ENCODE measurements at regions not wholly inside any gene's neighbourhood (a gene's known extent, or its start where the extent isn't known, plus 50 kb on each side); places are given as distances from the start of the nearest gene placed in this dataset.

GRCh38 chr3:29065211-29065785 is 215.6 kb upstream of the RBMS3 start:
- TF ChIP-seq, protein P1, sequence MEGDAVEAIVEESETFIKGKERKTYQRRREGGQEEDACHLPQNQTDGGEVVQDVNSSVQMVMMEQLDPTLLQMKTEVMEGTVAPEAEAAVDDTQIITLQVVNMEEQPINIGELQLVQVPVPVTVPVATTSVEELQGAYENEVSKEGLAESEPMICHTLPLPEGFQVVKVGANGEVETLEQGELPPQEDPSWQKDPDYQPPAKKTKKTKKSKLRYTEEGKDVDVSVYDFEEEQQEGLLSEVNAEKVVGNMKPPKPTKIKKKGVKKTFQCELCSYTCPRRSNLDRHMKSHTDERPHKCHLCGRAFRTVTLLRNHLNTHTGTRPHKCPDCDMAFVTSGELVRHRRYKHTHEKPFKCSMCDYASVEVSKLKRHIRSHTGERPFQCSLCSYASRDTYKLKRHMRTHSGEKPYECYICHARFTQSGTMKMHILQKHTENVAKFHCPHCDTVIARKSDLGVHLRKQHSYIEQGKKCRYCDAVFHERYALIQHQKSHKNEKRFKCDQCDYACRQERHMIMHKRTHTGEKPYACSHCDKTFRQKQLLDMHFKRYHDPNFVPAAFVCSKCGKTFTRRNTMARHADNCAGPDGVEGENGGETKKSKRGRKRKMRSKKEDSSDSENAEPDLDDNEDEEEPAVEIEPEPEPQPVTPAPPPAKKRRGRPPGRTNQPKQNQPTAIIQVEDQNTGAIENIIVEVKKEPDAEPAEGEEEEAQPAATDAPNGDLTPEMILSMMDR (IDR thresholded peaks at IDR 0.05; ENCODE audit: low read depth, low read length): no peak
- peak; percentile 98 to 99 for DNase-seq (ENCODE audit: low read depth in 2 of 2)
- H3K4me3 ChIP-seq (replicated peaks in 1 of 2; ENCODE audit: low read depth in 2 of 2, low read length in 2 of 2): no peak overlapping the region

DNA sequence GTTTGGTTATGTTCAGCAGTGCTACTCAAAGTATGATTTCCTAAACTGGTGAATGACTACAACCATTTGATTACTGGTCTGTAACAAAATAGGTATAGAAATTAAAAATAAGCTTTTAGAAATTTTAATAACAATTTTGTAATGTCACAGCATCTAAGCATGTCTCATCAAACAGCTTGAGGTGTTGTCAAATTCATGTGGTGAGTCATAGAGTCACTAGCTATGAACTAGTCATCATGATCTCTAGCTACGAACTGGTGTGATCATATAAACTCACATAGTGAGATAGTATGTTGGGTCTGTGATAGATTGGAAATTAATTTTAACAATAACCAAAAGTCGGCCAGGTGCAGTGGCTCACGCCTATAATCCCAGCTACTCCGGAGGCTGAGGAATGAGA is 213.9 kb upstream of the RBMS3 start:
- TF ChIP-seq, protein P1 (IDR thresholded peaks at IDR 0.05; ENCODE audit: low read depth, low read length): no peak

GRCh38 chr3:29070959-29071634 is 209.8 kb upstream of the RBMS3 start:
- no peak overlapping the region for H3K4me3 ChIP-seq (replicated peaks in 1 of 2; ENCODE audit: low read depth in 2 of 2, low read length in 2 of 2)
- peak; percentile 28 to 36 for DNase-seq (ENCODE audit: low read depth in 2 of 2)
- TF ChIP-seq, protein P1 (IDR thresholded peaks at IDR 0.05; ENCODE audit: low read depth, low read length): no peak

More for the DNA sequence above, 213.9 kb upstream of the RBMS3 start:
- no peak overlapping the region for H3K4me3 ChIP-seq (replicated peaks in 1 of 2; ENCODE audit: low read depth in 2 of 2, low read length in 2 of 2)
- peak in 1 of 2 donors; percentile 51 for DNase-seq (ENCODE audit: low read depth in 2 of 2)

DNA sequence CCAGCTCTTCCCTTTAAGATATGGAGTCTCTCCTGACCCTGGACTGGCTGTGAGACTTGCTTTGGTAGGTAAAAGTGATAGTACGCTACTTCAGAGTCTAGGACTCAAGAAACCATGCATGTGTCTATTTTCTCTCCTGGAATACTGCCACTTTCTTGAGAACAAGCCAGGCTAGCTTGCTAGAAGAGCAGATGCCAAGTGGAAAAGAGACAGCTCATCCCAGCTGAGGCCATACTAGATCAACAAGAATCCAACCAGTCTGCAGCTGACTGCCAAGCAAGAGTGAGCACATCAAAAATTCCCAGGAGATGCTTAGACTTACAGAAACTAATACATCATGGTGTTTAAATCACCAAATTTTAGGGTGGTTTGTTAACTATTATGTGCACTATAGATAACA is 208.3 kb upstream of the RBMS3 start:
- DNase-seq (ENCODE audit: low read depth in 2 of 2): peak; percentile 9 to 12

GRCh38 chr3:29077356-29077755 is 203.5 kb upstream of the RBMS3 start:
- H3K4me3 ChIP-seq (replicated peaks in 1 of 2; ENCODE audit: low read depth in 2 of 2, low read length in 2 of 2): no peak overlapping the region
- TF ChIP-seq, protein P1 (IDR thresholded peaks at IDR 0.05; ENCODE audit: low read depth, low read length): no peak
- DNase-seq (ENCODE audit: low read depth in 2 of 2): no peak

More for the DNA sequence above, 208.3 kb upstream of the RBMS3 start:
- TF ChIP-seq, protein P1 (IDR thresholded peaks at IDR 0.05; ENCODE audit: low read depth, low read length): no peak
- H3K4me3 ChIP-seq (replicated peaks in 1 of 2; ENCODE audit: low read depth in 2 of 2, low read length in 2 of 2): no peak overlapping the region

- TF ChIP-seq, protein P1 (IDR thresholded peaks at IDR 0.05; ENCODE audit: low read depth, low read length): no peak
- DNase-seq (ENCODE audit: low read depth in 2 of 2): peak in 1 of 2 donors; percentile 60
- H3K4me3 ChIP-seq (replicated peaks in 1 of 2; ENCODE audit: low read depth in 2 of 2, low read length in 2 of 2): no peak overlapping the region
Observed at GRCh38 chr3:29079358-29079757, 201.5 kb upstream of the RBMS3 start.

All from cardiac fibroblast (primary cell).